ENCODE measurements at regions not wholly inside any gene's neighbourhood (a gene's known extent, or its start where the extent isn't known, plus 50 kb on each side); places are given as distances from the start of the nearest gene placed in this dataset.

- TF ChIP-seq POLR2A (IDR thresholded peaks at IDR 0.05) = no peak
- TF ChIP-seq, protein P1, sequence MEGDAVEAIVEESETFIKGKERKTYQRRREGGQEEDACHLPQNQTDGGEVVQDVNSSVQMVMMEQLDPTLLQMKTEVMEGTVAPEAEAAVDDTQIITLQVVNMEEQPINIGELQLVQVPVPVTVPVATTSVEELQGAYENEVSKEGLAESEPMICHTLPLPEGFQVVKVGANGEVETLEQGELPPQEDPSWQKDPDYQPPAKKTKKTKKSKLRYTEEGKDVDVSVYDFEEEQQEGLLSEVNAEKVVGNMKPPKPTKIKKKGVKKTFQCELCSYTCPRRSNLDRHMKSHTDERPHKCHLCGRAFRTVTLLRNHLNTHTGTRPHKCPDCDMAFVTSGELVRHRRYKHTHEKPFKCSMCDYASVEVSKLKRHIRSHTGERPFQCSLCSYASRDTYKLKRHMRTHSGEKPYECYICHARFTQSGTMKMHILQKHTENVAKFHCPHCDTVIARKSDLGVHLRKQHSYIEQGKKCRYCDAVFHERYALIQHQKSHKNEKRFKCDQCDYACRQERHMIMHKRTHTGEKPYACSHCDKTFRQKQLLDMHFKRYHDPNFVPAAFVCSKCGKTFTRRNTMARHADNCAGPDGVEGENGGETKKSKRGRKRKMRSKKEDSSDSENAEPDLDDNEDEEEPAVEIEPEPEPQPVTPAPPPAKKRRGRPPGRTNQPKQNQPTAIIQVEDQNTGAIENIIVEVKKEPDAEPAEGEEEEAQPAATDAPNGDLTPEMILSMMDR (IDR thresholded peaks at IDR 0.05) = no peak
- no peak for TF ChIP-seq POLR2AphosphoS5 (IDR thresholded peaks at IDR 0.05)
These were observed 283.6 kb downstream of the DYSF start for GRCh38 chr2:71736986-71737385.
